ENCODE measurements at regions not wholly inside any gene's neighbourhood (a gene's known extent, or its start where the extent isn't known, plus 50 kb on each side); places are given as distances from the start of the nearest gene placed in this dataset.

DNA sequence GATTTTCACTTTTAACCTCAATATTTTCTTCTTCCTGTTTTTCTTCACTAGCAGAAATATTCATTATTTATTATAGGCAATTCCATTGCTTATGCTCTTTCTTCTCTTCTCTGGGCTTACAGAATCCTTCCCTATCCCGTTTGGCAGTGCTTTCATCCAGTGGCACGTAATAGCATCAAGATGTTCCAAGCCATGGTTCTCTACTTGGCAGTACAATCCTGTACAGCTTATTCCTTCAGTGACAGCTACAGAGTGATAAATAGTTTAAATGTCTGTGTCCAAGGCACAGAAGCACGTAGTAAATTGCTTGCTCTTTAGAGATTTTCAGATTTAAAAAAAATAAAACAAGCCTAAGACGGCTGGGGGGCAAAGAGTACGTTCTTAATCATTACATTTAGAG lies 1964.3 kb downstream of the SUCLG1 start:
- TF ChIP-seq EZH2 (IDR thresholded peaks at IDR 0.05; ENCODE audit: insufficient read depth, poor library complexity, severe bottlenecking), result no peak
- TF ChIP-seq EZH2phosphoT487 (IDR thresholded peaks at IDR 0.05; ENCODE audit: insufficient read depth, low read depth), result no peak

Data from GM23248 (cell line).